ENCODE measurements at regions not wholly inside any gene's neighbourhood (a gene's known extent, or its start where the extent isn't known, plus 50 kb on each side); places are given as distances from the start of the nearest gene placed in this dataset.

- TF ChIP-seq, protein P1, sequence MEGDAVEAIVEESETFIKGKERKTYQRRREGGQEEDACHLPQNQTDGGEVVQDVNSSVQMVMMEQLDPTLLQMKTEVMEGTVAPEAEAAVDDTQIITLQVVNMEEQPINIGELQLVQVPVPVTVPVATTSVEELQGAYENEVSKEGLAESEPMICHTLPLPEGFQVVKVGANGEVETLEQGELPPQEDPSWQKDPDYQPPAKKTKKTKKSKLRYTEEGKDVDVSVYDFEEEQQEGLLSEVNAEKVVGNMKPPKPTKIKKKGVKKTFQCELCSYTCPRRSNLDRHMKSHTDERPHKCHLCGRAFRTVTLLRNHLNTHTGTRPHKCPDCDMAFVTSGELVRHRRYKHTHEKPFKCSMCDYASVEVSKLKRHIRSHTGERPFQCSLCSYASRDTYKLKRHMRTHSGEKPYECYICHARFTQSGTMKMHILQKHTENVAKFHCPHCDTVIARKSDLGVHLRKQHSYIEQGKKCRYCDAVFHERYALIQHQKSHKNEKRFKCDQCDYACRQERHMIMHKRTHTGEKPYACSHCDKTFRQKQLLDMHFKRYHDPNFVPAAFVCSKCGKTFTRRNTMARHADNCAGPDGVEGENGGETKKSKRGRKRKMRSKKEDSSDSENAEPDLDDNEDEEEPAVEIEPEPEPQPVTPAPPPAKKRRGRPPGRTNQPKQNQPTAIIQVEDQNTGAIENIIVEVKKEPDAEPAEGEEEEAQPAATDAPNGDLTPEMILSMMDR (IDR thresholded peaks at IDR 0.05) = no peak
- no peak for TF ChIP-seq EZH2 (IDR thresholded peaks at IDR 0.05; ENCODE audit: borderline replicate concordance, insufficient read depth, low read depth, low read length, poor library complexity, severe bottlenecking)
These were observed 60.8 kb upstream of the HECTD2 start for GRCh38 chr10:91349381-91349780.

Measured in B cell (primary cell).